ENCODE measurements at regions not wholly inside any gene's neighbourhood (a gene's known extent, or its start where the extent isn't known, plus 50 kb on each side); places are given as distances from the start of the nearest gene placed in this dataset.
"Not testable (repeated sequence)": the region's sequence is repeated elsewhere in the genome, so short reads cannot be mapped to it uniquely, and the experiment has no call there.

- no peak for DNase-seq
Measured at GRCh38 chrX:52261125-52261462, 76.4 kb downstream of the MAGED4 start.

GRCh38 chrX:52261463-52262194 lies 76.9 kb downstream of the MAGED4 start:
- peak; percentile 50 for DNase-seq

GRCh38 chrX:52262195-52262546 lies 77.5 kb downstream of the MAGED4 start:
- no peak for DNase-seq

- DNase-seq = no peak
Measured at GRCh38 chrX:52263417-52263816, 78.7 kb downstream of the MAGED4 start.

- DNase-seq = no peak
Measured at GRCh38 chrX:52265713-52266112, 81.0 kb downstream of the MAGED4 start.

GRCh38 chrX:52268502-52268901 lies 83.8 kb downstream of the MAGED4 start:
- DNase-seq = not testable (repeated sequence)

GRCh38 chrX:52270453-52271116 lies 85.9 kb downstream of the MAGED4 start:
- no peak for DNase-seq

- no peak for DNase-seq
Measured at GRCh38 chrX:52271206-52271605, 86.5 kb downstream of the MAGED4 start.

GRCh38 chrX:52277666-52278065 lies 91.2 kb upstream of the XAGE2 start:
- DNase-seq = no peak

GRCh38 chrX:52280812-52281211 lies 88.0 kb upstream of the XAGE2 start:
- no peak for DNase-seq

GRCh38 chrX:52284865-52285264 lies 84.0 kb upstream of the XAGE2 start:
- no peak for DNase-seq

GRCh38 chrX:52298968-52299367 lies 69.9 kb upstream of the XAGE2 start:
- DNase-seq = not testable (repeated sequence)

- not testable (repeated sequence) for DNase-seq
Measured at GRCh38 chrX:52308532-52308931, 60.3 kb upstream of the XAGE2 start.
